ENCODE measurements at regions not wholly inside any gene's neighbourhood (a gene's known extent, or its start where the extent isn't known, plus 50 kb on each side); places are given as distances from the start of the nearest gene placed in this dataset.
"Not testable (repeated sequence)": the region's sequence is repeated elsewhere in the genome, so short reads cannot be mapped to it uniquely, and the experiment has no call there.

DNA sequence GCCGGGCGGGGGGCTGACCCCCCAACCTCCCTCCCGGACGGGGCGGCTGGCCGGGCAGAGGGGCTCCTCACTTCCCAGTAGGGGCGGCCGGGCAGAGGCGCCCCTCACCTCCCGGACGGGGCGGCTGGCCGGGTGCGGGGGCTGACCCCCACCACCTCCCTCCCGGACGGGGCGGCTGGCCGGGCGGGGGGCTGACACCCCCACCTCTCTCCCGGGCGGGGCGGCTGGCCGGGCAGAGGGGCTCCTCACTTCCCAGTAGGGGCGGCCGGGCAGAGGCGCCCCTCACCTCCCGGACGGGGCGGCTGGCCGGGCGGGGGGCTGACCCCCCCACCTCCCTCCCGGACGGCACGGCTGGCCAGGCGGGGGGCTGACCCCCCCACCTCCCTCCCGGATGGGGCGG is 66.8 kb upstream of the SLC35C1 start:
- TF ChIP-seq POLR2A (IDR thresholded peaks at IDR 0.05), result not testable (repeated sequence)
- TF ChIP-seq, protein P1, sequence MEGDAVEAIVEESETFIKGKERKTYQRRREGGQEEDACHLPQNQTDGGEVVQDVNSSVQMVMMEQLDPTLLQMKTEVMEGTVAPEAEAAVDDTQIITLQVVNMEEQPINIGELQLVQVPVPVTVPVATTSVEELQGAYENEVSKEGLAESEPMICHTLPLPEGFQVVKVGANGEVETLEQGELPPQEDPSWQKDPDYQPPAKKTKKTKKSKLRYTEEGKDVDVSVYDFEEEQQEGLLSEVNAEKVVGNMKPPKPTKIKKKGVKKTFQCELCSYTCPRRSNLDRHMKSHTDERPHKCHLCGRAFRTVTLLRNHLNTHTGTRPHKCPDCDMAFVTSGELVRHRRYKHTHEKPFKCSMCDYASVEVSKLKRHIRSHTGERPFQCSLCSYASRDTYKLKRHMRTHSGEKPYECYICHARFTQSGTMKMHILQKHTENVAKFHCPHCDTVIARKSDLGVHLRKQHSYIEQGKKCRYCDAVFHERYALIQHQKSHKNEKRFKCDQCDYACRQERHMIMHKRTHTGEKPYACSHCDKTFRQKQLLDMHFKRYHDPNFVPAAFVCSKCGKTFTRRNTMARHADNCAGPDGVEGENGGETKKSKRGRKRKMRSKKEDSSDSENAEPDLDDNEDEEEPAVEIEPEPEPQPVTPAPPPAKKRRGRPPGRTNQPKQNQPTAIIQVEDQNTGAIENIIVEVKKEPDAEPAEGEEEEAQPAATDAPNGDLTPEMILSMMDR (IDR thresholded peaks at IDR 0.05), result not testable (repeated sequence)

All from testis (tissue), 2 donors.